PC-3 (cell line): ENCODE measurements at regions not wholly inside any gene's neighbourhood (a gene's known extent, or its start where the extent isn't known, plus 50 kb on each side); places are given as distances from the start of the nearest gene placed in this dataset.

Experiments
- ATAC-seq: fragments of 200-7000 bp; cut with Tn5 transposase; 2 replicates; pipeline ENCODE4 v1.9.1; 2020; ENCODE audit warnings: mild to moderate bottlenecking, moderate library complexity
- BruUV-seq: library from RNA; stranded (reverse); fragments of 400-500 nt; replicated peaks from 2 replicates; lab custom pipeline; 2021; lab: Mats Ljungman, UMichigan
- CTCF ChIA-PET: fragments of 300-600 bp; sonication (Branson Sonifier 250); formaldehyde crosslinking; loops from one replicate; lab custom pipeline; 2022; ENCODE audit warnings: antibody characterized with exemption; lab: Charles Lee
- POLR2A ChIA-PET: fragments of 300-600 bp; sonication (Branson Sonifier 250); formaldehyde crosslinking; loops from one replicate; lab custom pipeline; 2022; ENCODE audit warnings: antibody characterized with exemption; ENCODE audit not compliant: unreplicated experiment; lab: Charles Lee
- DNase-seq: peaks from one replicate; pipeline ENCODE4 v3.0.0-alpha.2; 2015
- H2AFZ ChIP-seq: fragments of 300-600 bp; sonication (generic); 2 replicates; pipeline ENCODE4 v1.6.0; 2016; ENCODE audit warnings: antibody characterized with exemption, low read length
- H3F3A ChIP-seq: fragments of 300-600 bp; sonication (generic); one replicate; pipeline ENCODE4 v1.6.0; 2017; ENCODE audit warnings: antibody characterized with exemption, low read length, control low read depth, mild to moderate bottlenecking; ENCODE audit not compliant: unreplicated experiment
- H3K27ac ChIP-seq: fragments of 300-600 bp; sonication (generic); 2 replicates; pipeline ENCODE4 v1.5.1; 2016; ENCODE audit warnings: mild to moderate bottlenecking, low read length
- H3K27me3 ChIP-seq: fragments of 300-600 bp; sonication (generic); 2 replicates; pipeline ENCODE4 v1.6.1; 2016; ENCODE audit warnings: low read length, mixed read lengths
- H3K36me3 ChIP-seq: fragments of 300-600 bp; sonication (generic); 2 replicates; pipeline ENCODE4 v1.6.1; 2016; ENCODE audit warnings: low read depth, mixed run types, low read length, mixed read lengths
- H3K4me1 ChIP-seq: fragments of 300-600 bp; sonication (generic); 2 replicates; pipeline ENCODE4 v1.5.1; 2016; ENCODE audit warnings: low read length; ENCODE audit not compliant: insufficient read depth
- H3K4me2 ChIP-seq: fragments of 300-600 bp; sonication (generic); 2 replicates; pipeline ENCODE4 v1.6.0; 2016; ENCODE audit warnings: low read length
- H3K4me3 ChIP-seq: fragments of 300-600 bp; sonication (generic); 2 replicates; pipeline ENCODE4 v1.5.1; 2016; ENCODE audit warnings: mild to moderate bottlenecking, low read length, mixed read lengths
- H3K79me2 ChIP-seq: fragments of 300-600 bp; sonication (generic); 2 replicates; pipeline ENCODE4 v1.6.1; 2017; ENCODE audit warnings: low read length, mixed read lengths
- H3K9ac ChIP-seq: fragments of 300-600 bp; sonication (generic); 2 replicates; pipeline ENCODE4 v1.6.0; 2016; ENCODE audit warnings: mild to moderate bottlenecking, low read length
- H3K9me2 ChIP-seq: fragments of 300-600 bp; sonication (generic); replicated peaks from 2 replicates; pipeline ENCODE4 v1.6.1; 2016; ENCODE audit warnings: mixed run types, low read length, mixed read lengths
- H3K9me3 ChIP-seq: fragments of 300-600 bp; sonication (generic); 2 replicates; pipeline ENCODE4 v1.6.1; 2016; ENCODE audit warnings: low read length, mixed read lengths
- H4K20me1 ChIP-seq: fragments of 300-600 bp; sonication (generic); 2 replicates; pipeline ENCODE4 v1.6.1; 2016; ENCODE audit warnings: low read length, mixed read lengths
- EZH2 ChIP-seq: fragments of 300-600 bp; sonication (generic); IDR thresholded peaks from one replicate; pipeline ENCODE4 v1.6.1; 2017; ENCODE audit warnings: antibody characterized with exemption, mild to moderate bottlenecking, low read length; ENCODE audit not compliant: unreplicated experiment
- EZH2phosphoT487 ChIP-seq: fragments of 300-600 bp; sonication (generic); IDR thresholded peaks from 2 replicates; pipeline ENCODE4 v1.6.1; 2018; ENCODE audit warnings: mild to moderate bottlenecking, antibody characterized with exemption, low read length, borderline replicate concordance
- intact Hi-C: fragments of 100-400 bp; cut with micrococcal nuclease; formaldehyde crosslinking; loops from 2 replicates; pipeline ENCODE4 v1.9.0; 2023
- TF ChIP-seq, protein P1 (sequence below): fragments of 300-600 bp; sonication (generic); conservative IDR thresholded peaks from 2 replicates; pipeline ENCODE4 v1.5.1; 2017; ENCODE audit warnings: antibody characterized with exemption, low read depth, mild to moderate bottlenecking, low read length

DNA sequence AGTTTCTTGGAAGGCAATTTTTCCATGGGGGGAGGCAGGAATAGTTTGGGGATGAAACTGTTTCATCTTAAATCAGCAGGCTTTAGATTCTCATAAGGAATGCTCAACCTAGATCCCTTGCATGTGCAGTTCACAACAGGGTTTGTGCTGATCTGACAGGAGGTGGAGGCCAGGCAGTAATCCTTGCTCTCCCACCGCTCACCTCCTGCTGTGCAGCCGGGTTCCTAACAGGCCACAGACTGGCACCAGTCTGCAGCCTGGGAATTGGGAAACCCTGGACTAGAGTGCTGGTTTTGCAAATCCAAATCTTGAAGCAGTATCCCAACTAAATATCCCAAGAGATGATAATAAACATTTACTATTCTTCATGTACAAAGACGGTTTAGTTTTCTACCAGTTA, 256.3 kb upstream of the TMCO5A start:
- ChIA-PET POLR2A (no interaction called here), CTCF (no interaction called here)
- H4K20me1 ChIP-seq: no peaks in the 10 kb centered on the region
- no peak overlapping the region for H3K27ac ChIP-seq
- no peaks in the 10 kb centered on the region for H3K9me2 ChIP-seq
- peaks cover 59% of the 10 kb centered on the region for H3K27me3 ChIP-seq
- no peak for TF ChIP-seq EZH2
- no peak for TF ChIP-seq EZH2phosphoT487
- H3K9me3 ChIP-seq: no peaks in the 10 kb centered on the region
- intact Hi-C loops: no loop called here
- H3K79me2 ChIP-seq: no peaks in the 10 kb centered on the region
- no peaks in the 10 kb centered on the region for H3F3A ChIP-seq
- ATAC-seq (no peak), DNase-seq (no peak)
- no peak overlapping the region for H2AFZ ChIP-seq
- no peaks in the 10 kb centered on the region for H3K4me1 ChIP-seq
- no peaks in the 10 kb centered on the region for H3K36me3 ChIP-seq
- no peak overlapping the region for H3K4me2 ChIP-seq
- H3K9ac ChIP-seq: no peak overlapping the region
- H3K4me3 ChIP-seq: no peak overlapping the region
- no TSS peak for BruUV-seq

- ChIA-PET POLR2A (no interaction called here), CTCF (interaction anchor here (0.6 kb wide), 1 partner anchor 324 kb away, joined by 3 read pairs; no protein-coding TSS in a partner anchor)
- H2AFZ ChIP-seq: no peak overlapping the region
- no peak overlapping the region for H3K4me3 ChIP-seq
- H3K9ac ChIP-seq: no peak overlapping the region
- H3K9me3 ChIP-seq: no peaks in the 10 kb centered on the region
- no peaks in the 10 kb centered on the region for H3K79me2 ChIP-seq
- no peak overlapping the region for H3K4me2 ChIP-seq
- H3K27ac ChIP-seq: no peak overlapping the region
- no peaks in the 10 kb centered on the region for H3K9me2 ChIP-seq
- no peak for ATAC-seq
- no peak for TF ChIP-seq EZH2
- TF ChIP-seq EZH2phosphoT487: no peak
- TF ChIP-seq, protein P1, sequence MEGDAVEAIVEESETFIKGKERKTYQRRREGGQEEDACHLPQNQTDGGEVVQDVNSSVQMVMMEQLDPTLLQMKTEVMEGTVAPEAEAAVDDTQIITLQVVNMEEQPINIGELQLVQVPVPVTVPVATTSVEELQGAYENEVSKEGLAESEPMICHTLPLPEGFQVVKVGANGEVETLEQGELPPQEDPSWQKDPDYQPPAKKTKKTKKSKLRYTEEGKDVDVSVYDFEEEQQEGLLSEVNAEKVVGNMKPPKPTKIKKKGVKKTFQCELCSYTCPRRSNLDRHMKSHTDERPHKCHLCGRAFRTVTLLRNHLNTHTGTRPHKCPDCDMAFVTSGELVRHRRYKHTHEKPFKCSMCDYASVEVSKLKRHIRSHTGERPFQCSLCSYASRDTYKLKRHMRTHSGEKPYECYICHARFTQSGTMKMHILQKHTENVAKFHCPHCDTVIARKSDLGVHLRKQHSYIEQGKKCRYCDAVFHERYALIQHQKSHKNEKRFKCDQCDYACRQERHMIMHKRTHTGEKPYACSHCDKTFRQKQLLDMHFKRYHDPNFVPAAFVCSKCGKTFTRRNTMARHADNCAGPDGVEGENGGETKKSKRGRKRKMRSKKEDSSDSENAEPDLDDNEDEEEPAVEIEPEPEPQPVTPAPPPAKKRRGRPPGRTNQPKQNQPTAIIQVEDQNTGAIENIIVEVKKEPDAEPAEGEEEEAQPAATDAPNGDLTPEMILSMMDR: no peak
- DNase-seq: no peak
- H3K4me1 ChIP-seq: no peaks in the 10 kb centered on the region
- H3K36me3 ChIP-seq: no peaks in the 10 kb centered on the region
- no peaks in the 10 kb centered on the region for H3F3A ChIP-seq
- intact Hi-C loops: no loop called here
- no TSS peak for BruUV-seq
- no peaks in the 10 kb centered on the region for H4K20me1 ChIP-seq
- H3K27me3 ChIP-seq: peaks cover 53% of the 10 kb centered on the region
These were observed 254.8 kb upstream of the TMCO5A start for GRCh38 chr15:37679627-37680026.

DNA sequence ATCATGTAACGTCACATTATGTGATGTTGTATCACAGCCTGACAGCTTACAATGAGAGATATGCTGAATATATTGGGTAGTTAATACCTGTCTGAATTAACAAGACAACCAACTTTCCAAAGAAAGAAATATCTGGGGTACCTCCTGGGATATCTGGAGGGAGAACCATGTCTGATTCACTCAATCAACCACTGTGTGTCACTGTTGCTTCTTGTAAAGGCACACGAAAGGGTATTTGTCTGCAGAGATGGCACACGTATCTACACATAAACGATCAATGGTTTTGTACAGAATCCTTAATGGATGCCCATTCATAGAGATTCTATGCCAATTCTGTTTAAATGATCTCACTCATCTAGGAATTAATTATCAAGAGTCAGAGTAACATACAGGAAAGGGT, 252.1 kb upstream of the TMCO5A start:
- peak; percentile 58 for DNase-seq
- H3K9me3 ChIP-seq: no peaks in the 10 kb centered on the region
- no peaks in the 10 kb centered on the region for H3K9me2 ChIP-seq
- CTCF ChIA-PET: no interaction called here
- H3K4me3 ChIP-seq: no peak overlapping the region
- H3K79me2 ChIP-seq: no peaks in the 10 kb centered on the region
- intact Hi-C loops: no loop called here
- H3K9ac ChIP-seq: no peak overlapping the region
- no peak for ATAC-seq
- H2AFZ ChIP-seq: no peak overlapping the region
- H3F3A ChIP-seq: no peaks in the 10 kb centered on the region
- H3K27me3 ChIP-seq: peaks cover 27% of the 10 kb centered on the region
- no peaks in the 10 kb centered on the region for H3K36me3 ChIP-seq
- no peak overlapping the region for H3K4me2 ChIP-seq
- H3K27ac ChIP-seq: no peak overlapping the region
- TF ChIP-seq EZH2: no peak
- no peak for TF ChIP-seq EZH2phosphoT487
- TF ChIP-seq, protein P1: peak; percentile 70
- BruUV-seq: no TSS peak
- no peaks in the 10 kb centered on the region for H3K4me1 ChIP-seq
- H4K20me1 ChIP-seq: no peaks in the 10 kb centered on the region
- POLR2A ChIA-PET: no interaction called here
